ENCODE measurements at regions not wholly inside any gene's neighbourhood (a gene's known extent, or its start where the extent isn't known, plus 50 kb on each side); places are given as distances from the start of the nearest gene placed in this dataset.

DNA sequence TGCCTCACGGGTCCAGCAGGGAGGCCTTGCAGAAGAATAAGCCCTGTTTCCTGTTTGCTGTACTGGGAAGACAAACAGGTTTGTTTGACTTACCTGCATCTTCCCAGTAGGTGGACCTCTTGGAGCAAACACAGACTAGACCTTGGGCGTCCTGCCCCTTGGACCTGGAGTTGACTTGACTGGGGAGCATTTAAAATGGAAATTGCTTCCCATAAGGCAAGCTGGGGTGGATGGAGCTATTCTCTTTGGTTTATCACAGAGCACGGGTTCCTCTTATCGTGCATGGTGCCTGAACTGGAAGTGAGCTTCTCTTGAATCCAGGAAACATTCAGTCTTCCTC lies 151.4 kb downstream of the RPLP1 start:
- Histone ChIP-seq H3K36me3 (no peaks in the 10 kb centered on the region), H3K27me3 (ENCODE audit: insufficient read depth, low read depth, severe bottlenecking) (no peaks in the 10 kb centered on the region), H3K9me3 (ENCODE audit: severe bottlenecking) (no peaks in the 10 kb centered on the region), H3K27ac (no peak overlapping the region), H3K4me3 (ENCODE audit: low read depth, low read length) (no peak overlapping the region)
- peak; percentile 43 for DNase-seq
- TF ChIP-seq, protein P1, sequence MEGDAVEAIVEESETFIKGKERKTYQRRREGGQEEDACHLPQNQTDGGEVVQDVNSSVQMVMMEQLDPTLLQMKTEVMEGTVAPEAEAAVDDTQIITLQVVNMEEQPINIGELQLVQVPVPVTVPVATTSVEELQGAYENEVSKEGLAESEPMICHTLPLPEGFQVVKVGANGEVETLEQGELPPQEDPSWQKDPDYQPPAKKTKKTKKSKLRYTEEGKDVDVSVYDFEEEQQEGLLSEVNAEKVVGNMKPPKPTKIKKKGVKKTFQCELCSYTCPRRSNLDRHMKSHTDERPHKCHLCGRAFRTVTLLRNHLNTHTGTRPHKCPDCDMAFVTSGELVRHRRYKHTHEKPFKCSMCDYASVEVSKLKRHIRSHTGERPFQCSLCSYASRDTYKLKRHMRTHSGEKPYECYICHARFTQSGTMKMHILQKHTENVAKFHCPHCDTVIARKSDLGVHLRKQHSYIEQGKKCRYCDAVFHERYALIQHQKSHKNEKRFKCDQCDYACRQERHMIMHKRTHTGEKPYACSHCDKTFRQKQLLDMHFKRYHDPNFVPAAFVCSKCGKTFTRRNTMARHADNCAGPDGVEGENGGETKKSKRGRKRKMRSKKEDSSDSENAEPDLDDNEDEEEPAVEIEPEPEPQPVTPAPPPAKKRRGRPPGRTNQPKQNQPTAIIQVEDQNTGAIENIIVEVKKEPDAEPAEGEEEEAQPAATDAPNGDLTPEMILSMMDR (IDR thresholded peaks at IDR 0.05; ENCODE audit: low read depth, low read length) = peak; percentile 43; the same call in 1 of the 2 replicates

DNA sequence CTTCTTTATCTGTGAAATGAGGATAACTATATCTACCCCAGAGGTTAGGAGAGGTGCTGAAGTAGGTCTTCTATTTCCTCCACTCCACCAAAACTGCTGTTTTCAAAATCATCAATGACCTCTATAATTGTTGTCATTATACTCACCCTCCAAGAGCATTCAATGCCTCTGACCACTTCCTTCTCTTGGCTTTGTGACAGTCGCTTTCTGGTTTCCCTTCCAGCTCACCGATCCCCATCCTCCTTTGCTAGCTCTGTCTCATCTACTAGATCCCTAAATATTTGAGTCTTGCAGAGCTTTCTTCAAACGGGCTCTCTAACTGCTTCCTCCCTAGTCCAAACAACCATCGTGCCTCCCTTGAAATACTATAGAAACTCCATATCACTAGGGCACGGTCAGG lies 153.5 kb downstream of the RPLP1 start:
- DNase-seq = no peak
- H3K4me3 ChIP-seq (ENCODE audit: low read depth, low read length) = no peak overlapping the region
- TF ChIP-seq, protein P1 (IDR thresholded peaks at IDR 0.05; ENCODE audit: low read depth, low read length) = no peak
- H3K9me3 ChIP-seq (ENCODE audit: severe bottlenecking) = no peaks in the 10 kb centered on the region
- H3K27ac ChIP-seq = no peak overlapping the region
- H3K36me3 ChIP-seq = no peaks in the 10 kb centered on the region
- H3K27me3 ChIP-seq (ENCODE audit: insufficient read depth, low read depth, severe bottlenecking) = no peaks in the 10 kb centered on the region

DNA sequence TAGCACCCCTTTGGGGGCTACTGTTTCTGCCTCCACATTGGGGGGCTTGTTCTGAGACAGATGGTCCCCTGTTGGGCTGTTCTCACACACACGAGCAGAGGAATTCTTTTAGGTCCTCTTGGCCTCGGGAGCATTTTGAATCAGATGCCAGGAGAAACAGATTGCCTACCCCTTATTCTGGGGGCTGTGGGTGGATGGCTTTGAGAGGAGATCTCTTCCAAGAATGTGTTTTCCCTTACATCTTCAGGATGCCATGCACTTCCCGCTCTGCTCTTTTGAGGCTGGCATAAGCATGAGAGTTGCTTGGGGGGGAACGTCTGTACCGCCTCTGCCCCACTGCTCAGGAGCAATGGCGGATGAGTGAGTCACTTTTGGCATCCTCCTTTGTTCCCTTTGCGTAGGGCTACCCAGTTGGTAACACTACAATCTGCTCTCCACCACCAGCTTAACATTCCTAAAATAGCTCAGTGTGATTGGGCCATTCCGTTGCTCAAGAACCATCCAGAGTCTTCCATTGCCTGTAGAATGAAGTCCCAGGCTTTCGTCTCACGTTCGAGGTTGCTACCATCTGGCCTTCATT lies 154.4 kb downstream of the RPLP1 start:
- no peaks in the 10 kb centered on the region for H3K27me3 ChIP-seq (ENCODE audit: insufficient read depth, low read depth, severe bottlenecking)
- no peak overlapping the region for H3K27ac ChIP-seq
- H3K4me3 ChIP-seq (ENCODE audit: low read depth, low read length) = no peak overlapping the region
- no peaks in the 10 kb centered on the region for H3K9me3 ChIP-seq (ENCODE audit: severe bottlenecking)
- no peak for DNase-seq
- TF ChIP-seq, protein P1 (IDR thresholded peaks at IDR 0.05; ENCODE audit: low read depth, low read length) = no peak
- H3K36me3 ChIP-seq = no peaks in the 10 kb centered on the region

DNA sequence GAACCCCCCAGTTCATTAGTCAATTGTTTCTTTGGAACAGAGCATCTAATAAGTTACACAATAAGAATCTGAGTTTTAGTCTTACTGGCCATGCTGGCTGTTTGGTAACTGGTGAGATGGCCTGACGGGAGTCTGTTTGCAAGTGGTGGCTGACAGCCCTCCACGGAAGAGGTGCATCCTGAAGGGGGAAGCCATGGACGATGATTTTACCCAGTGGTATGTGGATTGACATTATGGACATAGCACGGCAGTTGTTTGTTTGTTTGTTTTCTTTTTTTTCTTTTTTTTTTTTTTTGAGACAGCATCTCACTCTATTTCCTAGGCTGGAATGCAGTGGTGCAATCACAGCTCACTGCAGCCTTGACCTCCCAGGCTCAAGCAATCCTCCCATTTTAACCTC lies 156.0 kb downstream of the RPLP1 start:
- Histone ChIP-seq H3K36me3 (no peaks in the 10 kb centered on the region), H3K27me3 (ENCODE audit: insufficient read depth, low read depth, severe bottlenecking) (no peaks in the 10 kb centered on the region), H3K4me3 (ENCODE audit: low read depth, low read length) (no peak overlapping the region), H3K9me3 (ENCODE audit: severe bottlenecking) (no peaks in the 10 kb centered on the region), H3K27ac (no peak overlapping the region)
- no peak for DNase-seq
- TF ChIP-seq, protein P1 (IDR thresholded peaks at IDR 0.05; ENCODE audit: low read depth, low read length) = no peak

DNA sequence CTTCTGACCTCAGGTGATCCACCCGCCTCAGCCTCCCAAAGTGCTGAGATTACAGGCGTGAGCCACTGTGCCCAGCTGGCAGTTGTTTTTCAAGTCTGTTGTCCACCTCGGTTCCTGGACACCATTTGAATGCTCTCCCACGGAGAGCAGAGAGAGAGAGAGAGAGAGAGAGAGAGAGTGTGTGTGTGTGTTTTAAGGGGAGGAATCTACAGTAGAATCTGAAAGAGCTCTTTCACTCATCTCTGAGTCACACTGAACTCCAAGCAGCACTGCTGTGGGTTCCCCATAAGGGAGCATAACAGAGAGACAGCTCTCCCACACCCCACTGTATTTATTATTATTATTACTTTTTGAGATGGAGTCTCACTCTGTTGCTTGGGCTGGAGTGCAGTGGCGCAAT lies 156.6 kb downstream of the RPLP1 start:
- TF ChIP-seq, protein P1 (IDR thresholded peaks at IDR 0.05; ENCODE audit: low read depth, low read length) = no peak
- no peaks in the 10 kb centered on the region for H3K27me3 ChIP-seq (ENCODE audit: insufficient read depth, low read depth, severe bottlenecking)
- H3K9me3 ChIP-seq (ENCODE audit: severe bottlenecking) = no peaks in the 10 kb centered on the region
- no peak for DNase-seq
- H3K27ac ChIP-seq = no peak overlapping the region
- H3K4me3 ChIP-seq (ENCODE audit: low read depth, low read length) = no peak overlapping the region
- no peaks in the 10 kb centered on the region for H3K36me3 ChIP-seq

DNA sequence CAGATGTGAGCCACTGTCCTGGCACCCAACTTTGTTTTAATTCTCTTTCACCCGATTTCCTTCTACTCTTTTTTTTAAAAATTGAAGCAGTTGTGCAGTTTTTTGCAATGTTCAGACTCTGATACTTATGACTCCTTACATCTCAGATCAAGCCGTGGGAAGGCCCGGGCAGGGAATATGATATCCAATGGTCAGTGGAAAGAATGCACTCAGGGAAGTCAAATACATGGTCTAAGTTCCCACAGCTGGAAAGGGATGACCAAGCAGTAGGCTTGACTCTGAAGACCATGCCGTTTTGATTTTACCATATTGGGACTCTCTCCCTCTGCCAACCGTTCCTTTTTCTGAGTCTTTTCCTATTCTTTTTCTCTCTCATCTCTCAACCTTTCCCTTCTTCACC lies 157.2 kb downstream of the RPLP1 start:
- no peak for DNase-seq
- no peaks in the 10 kb centered on the region for H3K27me3 ChIP-seq (ENCODE audit: insufficient read depth, low read depth, severe bottlenecking)
- no peak overlapping the region for H3K4me3 ChIP-seq (ENCODE audit: low read depth, low read length)
- TF ChIP-seq, protein P1 (IDR thresholded peaks at IDR 0.05; ENCODE audit: low read depth, low read length) = no peak
- no peak overlapping the region for H3K27ac ChIP-seq
- no peaks in the 10 kb centered on the region for H3K9me3 ChIP-seq (ENCODE audit: severe bottlenecking)
- no peaks in the 10 kb centered on the region for H3K36me3 ChIP-seq

Measured in WERI-Rb-1 (cell line).